ENCODE measurements at regions not wholly inside any gene's neighbourhood (a gene's known extent, or its start where the extent isn't known, plus 50 kb on each side); places are given as distances from the start of the nearest gene placed in this dataset.

- no peaks in the 10 kb centered on the region for H3K4me1 ChIP-seq (ENCODE audit: insufficient read depth, low read length)
- H3K4me3 ChIP-seq (ENCODE audit: low read depth in 1 of 2, low read length in 2 of 2): no peak overlapping the region
- no peaks in the 10 kb centered on the region for H3K27me3 ChIP-seq (ENCODE audit: control insufficient read depth in 1 of 2, insufficient read depth in 2 of 2, low read length in 2 of 2)
- H3K9ac ChIP-seq (ENCODE audit: low read length): no peak overlapping the region
- no peak overlapping the region for H3K27ac ChIP-seq (ENCODE audit: low read depth, low read length)
- H3K9me3 ChIP-seq (ENCODE audit: low read length): no peaks in the 10 kb centered on the region
- H3K36me3 ChIP-seq (ENCODE audit: insufficient read depth, low read length): no peaks in the 10 kb centered on the region
Measured at GRCh38 chr2:58535182-58535581, 294.1 kb upstream of the FANCL start.

DNA sequence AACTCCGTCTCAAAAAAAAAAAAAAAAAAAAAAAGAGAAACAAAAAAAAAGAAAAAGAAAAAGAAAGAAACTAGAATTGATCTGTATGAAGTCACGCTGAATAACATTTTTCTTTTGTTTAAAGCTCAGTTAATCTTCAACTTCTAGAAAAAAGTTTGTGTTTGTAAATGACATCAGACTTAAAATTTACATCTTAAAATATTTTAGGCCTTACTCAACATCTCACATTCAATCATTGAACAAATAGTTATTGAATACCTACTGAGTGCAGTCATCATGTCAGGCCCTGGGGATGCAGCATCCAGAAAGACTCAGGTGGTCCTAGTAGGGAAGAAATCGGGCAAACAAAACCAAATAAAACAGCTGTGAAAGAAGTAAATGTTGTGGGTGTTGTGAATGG, 292.3 kb upstream of the FANCL start:
- H3K27me3 ChIP-seq (ENCODE audit: control insufficient read depth in 1 of 2, insufficient read depth in 2 of 2, low read length in 2 of 2): no peaks in the 10 kb centered on the region
- no peak overlapping the region for H3K27ac ChIP-seq (ENCODE audit: low read depth, low read length)
- H3K4me1 ChIP-seq (ENCODE audit: insufficient read depth, low read length): no peaks in the 10 kb centered on the region
- no peaks in the 10 kb centered on the region for H3K36me3 ChIP-seq (ENCODE audit: insufficient read depth, low read length)
- H3K9ac ChIP-seq (ENCODE audit: low read length): no peak overlapping the region
- H3K9me3 ChIP-seq (ENCODE audit: low read length): no peaks in the 10 kb centered on the region
- no peak overlapping the region for H3K4me3 ChIP-seq (ENCODE audit: low read depth in 1 of 2, low read length in 2 of 2)

- no peak overlapping the region for H3K9ac ChIP-seq (ENCODE audit: low read length)
- no peaks in the 10 kb centered on the region for H3K27me3 ChIP-seq (ENCODE audit: control insufficient read depth in 1 of 2, insufficient read depth in 2 of 2, low read length in 2 of 2)
- no peak overlapping the region for H3K4me3 ChIP-seq (ENCODE audit: low read depth in 1 of 2, low read length in 2 of 2)
- no peaks in the 10 kb centered on the region for H3K4me1 ChIP-seq (ENCODE audit: insufficient read depth, low read length)
- H3K36me3 ChIP-seq (ENCODE audit: insufficient read depth, low read length): no peaks in the 10 kb centered on the region
- H3K9me3 ChIP-seq (ENCODE audit: low read length): no peaks in the 10 kb centered on the region
- no peak overlapping the region for H3K27ac ChIP-seq (ENCODE audit: low read depth, low read length)
Measured at GRCh38 chr2:58532641-58533040, 291.5 kb upstream of the FANCL start.

DNA sequence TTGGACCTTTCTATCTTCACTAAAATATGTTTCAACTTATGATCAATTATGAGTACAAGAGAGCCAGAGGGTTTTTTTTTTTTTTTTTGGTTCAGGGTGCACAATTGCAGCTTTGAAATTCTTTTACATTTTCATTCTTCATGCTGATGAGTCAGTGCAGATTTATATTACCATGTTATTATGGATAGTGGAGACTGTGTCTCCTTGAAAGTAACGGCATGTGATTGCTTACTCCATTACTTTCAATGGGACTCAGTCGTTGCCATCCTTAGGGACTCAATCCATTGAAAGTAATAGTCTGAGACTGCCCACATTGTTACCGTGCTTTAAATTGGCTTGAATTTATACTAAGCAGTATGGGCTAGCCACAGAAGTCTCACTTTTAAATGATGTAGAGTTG, 286.5 kb upstream of the FANCL start:
- H3K4me3 ChIP-seq (ENCODE audit: low read depth in 1 of 2, low read length in 2 of 2): no peak overlapping the region
- H3K27ac ChIP-seq (ENCODE audit: low read depth, low read length): no peak overlapping the region
- no peaks in the 10 kb centered on the region for H3K27me3 ChIP-seq (ENCODE audit: control insufficient read depth in 1 of 2, insufficient read depth in 2 of 2, low read length in 2 of 2)
- H3K9ac ChIP-seq (ENCODE audit: low read length): no peak overlapping the region
- H3K9me3 ChIP-seq (ENCODE audit: low read length): no peaks in the 10 kb centered on the region
- H3K36me3 ChIP-seq (ENCODE audit: insufficient read depth, low read length): no peaks in the 10 kb centered on the region
- H3K4me1 ChIP-seq (ENCODE audit: insufficient read depth, low read length): peaks cover 3% of the 10 kb centered on the region

GRCh38 chr2:58521803-58522554, 280.9 kb upstream of the FANCL start:
- Histone ChIP-seq H3K9ac (ENCODE audit: low read length) (no peak overlapping the region), H3K27ac (ENCODE audit: low read depth, low read length) (no peak overlapping the region)

DNA sequence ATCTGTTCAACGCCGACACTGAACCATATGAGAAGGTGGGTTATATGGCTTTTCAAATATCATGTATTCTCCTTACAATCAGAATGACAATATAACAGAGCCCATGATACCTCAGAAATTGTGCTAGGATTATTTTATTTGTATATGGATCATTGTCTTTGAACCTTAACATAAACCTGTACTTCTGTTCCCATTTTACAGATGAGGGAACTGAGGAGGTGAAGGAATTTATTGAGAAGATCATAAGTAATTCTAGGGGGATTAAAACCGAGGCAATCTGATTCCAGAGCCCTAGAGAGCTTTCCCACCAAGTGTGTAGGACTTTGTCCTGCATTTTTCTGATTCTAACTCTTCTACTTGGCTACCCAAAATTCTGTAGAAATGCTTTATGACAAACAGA, 279.8 kb upstream of the FANCL start:
- no peaks in the 10 kb centered on the region for H3K9me3 ChIP-seq (ENCODE audit: low read length)
- H3K9ac ChIP-seq (ENCODE audit: low read length): no peak overlapping the region
- H3K4me1 ChIP-seq (ENCODE audit: insufficient read depth, low read length): peaks cover 17% of the 10 kb centered on the region
- no peak overlapping the region for H3K27ac ChIP-seq (ENCODE audit: low read depth, low read length)
- no peaks in the 10 kb centered on the region for H3K36me3 ChIP-seq (ENCODE audit: insufficient read depth, low read length)
- H3K4me3 ChIP-seq (ENCODE audit: low read depth in 1 of 2, low read length in 2 of 2): no peak overlapping the region
- no peaks in the 10 kb centered on the region for H3K27me3 ChIP-seq (ENCODE audit: control insufficient read depth in 1 of 2, insufficient read depth in 2 of 2, low read length in 2 of 2)

More at GRCh38 chr2:58521803-58522554, 280.9 kb upstream of the FANCL start:
- Histone ChIP-seq H3K9me3 (ENCODE audit: low read length) (no peaks in the 10 kb centered on the region), H3K4me3 (ENCODE audit: low read depth in 1 of 2, low read length in 2 of 2) (peak overlapping the region in 1 of 2 donors; percentile 7), H3K36me3 (ENCODE audit: insufficient read depth, low read length) (no peaks in the 10 kb centered on the region), H3K4me1 (ENCODE audit: insufficient read depth, low read length) (peaks cover 17% of the 10 kb centered on the region), H3K27me3 (ENCODE audit: control insufficient read depth in 1 of 2, insufficient read depth in 2 of 2, low read length in 2 of 2) (no peaks in the 10 kb centered on the region)

GRCh38 chr2:58517881-58518280, 276.8 kb upstream of the FANCL start:
- H3K36me3 ChIP-seq (ENCODE audit: insufficient read depth, low read length): no peaks in the 10 kb centered on the region
- no peak overlapping the region for H3K4me3 ChIP-seq (ENCODE audit: low read depth in 1 of 2, low read length in 2 of 2)
- H3K27ac ChIP-seq (ENCODE audit: low read depth, low read length): no peak overlapping the region
- H3K27me3 ChIP-seq (ENCODE audit: control insufficient read depth in 1 of 2, insufficient read depth in 2 of 2, low read length in 2 of 2): no peaks in the 10 kb centered on the region
- no peak overlapping the region for H3K9ac ChIP-seq (ENCODE audit: low read length)
- H3K4me1 ChIP-seq (ENCODE audit: insufficient read depth, low read length): peaks cover 16% of the 10 kb centered on the region
- no peaks in the 10 kb centered on the region for H3K9me3 ChIP-seq (ENCODE audit: low read length)

- Histone ChIP-seq H3K27me3 (ENCODE audit: control insufficient read depth in 1 of 2, insufficient read depth in 2 of 2, low read length in 2 of 2) (no peaks in the 10 kb centered on the region), H3K4me1 (ENCODE audit: insufficient read depth, low read length) (peaks cover 5% of the 10 kb centered on the region), H3K27ac (ENCODE audit: low read depth, low read length) (no peak overlapping the region), H3K9me3 (ENCODE audit: low read length) (no peaks in the 10 kb centered on the region), H3K4me3 (ENCODE audit: low read depth in 1 of 2, low read length in 2 of 2) (no peak overlapping the region), H3K36me3 (ENCODE audit: insufficient read depth, low read length) (no peaks in the 10 kb centered on the region), H3K9ac (ENCODE audit: low read length) (no peak overlapping the region)
Measured at GRCh38 chr2:58516695-58517094, 275.6 kb upstream of the FANCL start.

- Histone ChIP-seq H3K4me3 (ENCODE audit: low read depth in 1 of 2, low read length in 2 of 2) (no peak overlapping the region), H3K27ac (ENCODE audit: low read depth, low read length) (no peak overlapping the region)
Measured at GRCh38 chr2:58515827-58516573, 274.9 kb upstream of the FANCL start.

GRCh38 chr2:58514252-58514651, 273.1 kb upstream of the FANCL start:
- Histone ChIP-seq H3K4me3 (ENCODE audit: low read depth in 1 of 2, low read length in 2 of 2) (no peak overlapping the region), H3K4me1 (ENCODE audit: insufficient read depth, low read length) (no peaks in the 10 kb centered on the region), H3K27me3 (ENCODE audit: control insufficient read depth in 1 of 2, insufficient read depth in 2 of 2, low read length in 2 of 2) (no peaks in the 10 kb centered on the region), H3K9me3 (ENCODE audit: low read length) (no peaks in the 10 kb centered on the region), H3K27ac (ENCODE audit: low read depth, low read length) (no peak overlapping the region), H3K36me3 (ENCODE audit: insufficient read depth, low read length) (no peaks in the 10 kb centered on the region), H3K9ac (ENCODE audit: low read length) (no peak overlapping the region)

More at GRCh38 chr2:58515827-58516573, 274.9 kb upstream of the FANCL start:
- Histone ChIP-seq H3K36me3 (ENCODE audit: insufficient read depth, low read length) (no peaks in the 10 kb centered on the region), H3K27me3 (ENCODE audit: control insufficient read depth in 1 of 2, insufficient read depth in 2 of 2, low read length in 2 of 2) (no peaks in the 10 kb centered on the region), H3K4me1 (ENCODE audit: insufficient read depth, low read length) (no peaks in the 10 kb centered on the region), H3K9ac (ENCODE audit: low read length) (no peak overlapping the region), H3K9me3 (ENCODE audit: low read length) (no peaks in the 10 kb centered on the region)

DNA sequence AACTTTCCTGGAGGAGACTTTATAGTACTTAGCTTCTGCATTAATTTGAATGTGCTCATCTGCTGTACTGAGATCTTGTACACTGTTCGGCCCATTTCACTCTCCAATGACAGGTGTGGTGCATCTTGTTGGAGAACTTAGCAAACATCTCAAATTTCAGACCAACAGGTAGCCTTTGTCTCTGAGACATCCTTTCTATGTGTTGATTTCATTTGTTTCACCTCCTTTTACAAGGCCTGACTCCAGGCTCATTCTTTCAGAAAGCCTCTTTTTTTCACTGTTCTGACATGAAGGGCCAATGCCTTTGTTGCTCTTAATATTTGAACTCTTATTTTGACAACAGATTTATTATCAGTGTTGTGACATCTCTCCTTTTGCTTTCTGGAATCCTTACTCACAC, 271.8 kb upstream of the FANCL start:
- Histone ChIP-seq H3K27me3 (ENCODE audit: control insufficient read depth in 1 of 2, insufficient read depth in 2 of 2, low read length in 2 of 2) (no peaks in the 10 kb centered on the region), H3K9me3 (ENCODE audit: low read length) (no peaks in the 10 kb centered on the region), H3K9ac (ENCODE audit: low read length) (no peak overlapping the region), H3K36me3 (ENCODE audit: insufficient read depth, low read length) (no peaks in the 10 kb centered on the region), H3K4me1 (ENCODE audit: insufficient read depth, low read length) (no peaks in the 10 kb centered on the region), H3K4me3 (ENCODE audit: low read depth in 1 of 2, low read length in 2 of 2) (no peak overlapping the region), H3K27ac (ENCODE audit: low read depth, low read length) (no peak overlapping the region)

Measured in muscle layer of colon (tissue), 2 donors.